GM21717 (cell line): ENCODE measurements at regions not wholly inside any gene's neighbourhood (a gene's known extent, or its start where the extent isn't known, plus 50 kb on each side); places are given as distances from the start of the nearest gene placed in this dataset.

Experiments
- ATAC-seq: cut with Tn5 transposase; IDR thresholded peaks from one replicate; pipeline ENCODE4 v1.9.1; 2021; ENCODE audit warnings: mild to moderate bottlenecking, moderate library complexity; ENCODE audit not compliant: unreplicated experiment

- ATAC-seq, result no peak
Observed at GRCh38 chr11:80637571-80637970, 1196.7 kb upstream of the TENM4 start.

GRCh38 chr11:80636999-80637398 is 1196.2 kb upstream of the TENM4 start:
- no peak for ATAC-seq

GRCh38 chr11:80635178-80635577 is 1194.3 kb upstream of the TENM4 start:
- no peak for ATAC-seq

- no peak for ATAC-seq
Observed at GRCh38 chr11:80632691-80633090, 1191.9 kb upstream of the TENM4 start.

- ATAC-seq, result no peak
Observed at GRCh38 chr11:80632156-80632555, 1191.3 kb upstream of the TENM4 start.

- ATAC-seq, result no peak
Observed at GRCh38 chr11:80629466-80629865, 1188.6 kb upstream of the TENM4 start.

- no peak for ATAC-seq
Observed at GRCh38 chr11:80627364-80627763, 1186.5 kb upstream of the TENM4 start.

GRCh38 chr11:80626721-80627120 is 1185.9 kb upstream of the TENM4 start:
- no peak for ATAC-seq

- no peak for ATAC-seq
Observed at GRCh38 chr11:80625563-80625962, 1184.7 kb upstream of the TENM4 start.

- no peak for ATAC-seq
Observed at GRCh38 chr11:80621871-80622270, 1181.0 kb upstream of the TENM4 start.

GRCh38 chr11:80620867-80621266 is 1180.0 kb upstream of the TENM4 start:
- no peak for ATAC-seq

- no peak for ATAC-seq
Observed at GRCh38 chr11:80617156-80617555, 1176.3 kb upstream of the TENM4 start.

- ATAC-seq, result no peak
Observed at GRCh38 chr11:80616070-80616800, 1175.4 kb upstream of the TENM4 start.

- no peak for ATAC-seq
Observed at GRCh38 chr11:80613655-80614054, 1172.8 kb upstream of the TENM4 start.

GRCh38 chr11:80610516-80610915 is 1169.7 kb upstream of the TENM4 start:
- no peak for ATAC-seq

- ATAC-seq, result no peak
Observed at GRCh38 chr11:80603472-80603871, 1162.6 kb upstream of the TENM4 start.

GRCh38 chr11:80598905-80599304 is 1158.1 kb upstream of the TENM4 start:
- no peak for ATAC-seq

- ATAC-seq, result no peak
Observed at GRCh38 chr11:80596291-80596810, 1155.5 kb upstream of the TENM4 start.

- no peak for ATAC-seq
Observed at GRCh38 chr11:80595011-80595410, 1154.2 kb upstream of the TENM4 start.

GRCh38 chr11:80593648-80594374 is 1153.0 kb upstream of the TENM4 start:
- ATAC-seq, result no peak

- no peak for ATAC-seq
Observed at GRCh38 chr11:80592546-80592945, 1151.7 kb upstream of the TENM4 start.

- no peak for ATAC-seq
Observed at GRCh38 chr11:80587906-80588305, 1147.1 kb upstream of the TENM4 start.
